K562 (cell line): ENCODE measurements at regions not wholly inside any gene's neighbourhood (a gene's known extent, or its start where the extent isn't known, plus 50 kb on each side); places are given as distances from the start of the nearest gene placed in this dataset.

Experiments used
- CBX1 ChIP-seq: sonication (generic); IDR thresholded peaks from 2 replicates; pipeline ENCODE4 v1.6.1; 2016; ENCODE audit warnings: antibody characterized with exemption, low read depth, mild to moderate bottlenecking
- CBX2 ChIP-seq: fragments of 200-600 bp; sonication (generic); IDR thresholded peaks from one replicate; pipeline ENCODE4 v1.6.1; 2012; ENCODE audit warnings: mild to moderate bottlenecking, low read length, inconsistent platforms; ENCODE audit not compliant: insufficient read depth, poor library complexity, severe bottlenecking
- CHD7 ChIP-seq: fragments of 200-600 bp; sonication (generic); IDR thresholded peaks from one replicate; pipeline ENCODE4 v1.6.1; 2012; ENCODE audit warnings: mild to moderate bottlenecking, low read depth, low read length, inconsistent platforms
- GABPB1 ChIP-seq: sonication (generic); formaldehyde crosslinking; IDR thresholded peaks from 2 replicates; pipeline ENCODE4 v1.8.0; 2022; ENCODE audit warnings: mild to moderate bottlenecking, missing genetic modification reagents
- GTF2E2 ChIP-seq: fragments of 200-800 bp; sonication (Bioruptor generic); IDR thresholded peaks from 2 replicates; pipeline ENCODE4 v1.6.1; 2016; ENCODE audit warnings: missing genetic modification characterization, missing compliant biosample characterization
- ILF3 ChIP-seq: fragments of 450-650 bp; IDR thresholded peaks from 2 replicates; pipeline ENCODE4 v1.6.1; 2018; ENCODE audit warnings: antibody characterized with exemption, mild to moderate bottlenecking, moderate library complexity, borderline replicate concordance
- MECOM ChIP-seq: fragments of 250-450 bp; sonication (Bioruptor Pico); IDR thresholded peaks from 2 replicates; pipeline ENCODE4 v1.8.0; 2022; ENCODE audit warnings: inconsistent platforms
- NFIC ChIP-seq: fragments of 450-650 bp; IDR thresholded peaks from 2 replicates; pipeline ENCODE4 v1.6.1; 2017; ENCODE audit warnings: mild to moderate bottlenecking, inconsistent platforms
- PHTF2 ChIP-seq: fragments of 250-450 bp; sonication (Bioruptor Pico); IDR thresholded peaks from 2 replicates; pipeline ENCODE4 v1.5.0; 2021; ENCODE audit warnings: mild to moderate bottlenecking
- TFE3 ChIP-seq: fragments of 450-650 bp; formaldehyde crosslinking; IDR thresholded peaks from 2 replicates; pipeline ENCODE4 v1.4.0; 2020; ENCODE audit warnings: mild to moderate bottlenecking, mixed read lengths
- YY1 ChIP-seq, 3 experiments: IDR thresholded peaks; 2 replicates each; pipeline ENCODE4 v1.6.1; 2011; ENCODE audit warnings: low read length in 2 of 3, mild to moderate bottlenecking in 2 of 3, moderate library complexity in 2 of 3, borderline replicate concordance in 1 of 3, control low read depth in 1 of 3, low read depth in 1 of 3; ENCODE audit not compliant: insufficient read depth in 3 of 3, insufficient replicate concordance in 2 of 3, control insufficient read depth in 1 of 3, insufficient read length in 1 of 3; ENCODE audit errors: extremely low read depth in 1 of 3
- ZNF398 ChIP-seq: fragments of 250-450 bp; sonication (Bioruptor Pico); IDR thresholded peaks from 2 replicates; pipeline ENCODE4 v1.8.0; 2021; ENCODE audit warnings: moderate library complexity, mild to moderate bottlenecking, inconsistent platforms

- TF ChIP-seq CBX1 (no peak), YY1 (IDR thresholded peaks at IDR 0.05; ENCODE audit: borderline replicate concordance in 1 of 3, control insufficient read depth in 1 of 3, extremely low read depth in 1 of 3, insufficient read depth in 3 of 3, insufficient read length in 1 of 3, insufficient replicate concordance in 2 of 3, low read depth in 1 of 3, low read length in 2 of 3) (no peak), TFE3 (no peak), MECOM (CRISPR knock-in tag) (peak; percentile 63; the same call in 1 of the 2 replicates), GABPB1 (CRISPR knock-in tag) (no peak), CHD7 (no peak), ZNF398 (CRISPR knock-in tag) (no peak), GTF2E2 (tag) (no peak; the same call in 1 of the 2 replicates), ILF3 (peak; percentile 76; the same call in 1 of the 2 replicates), CBX2 (no peak), NFIC (peak; percentile 80), PHTF2 (CRISPR knock-in tag) (peak; percentile 11)
These were observed 85.5 kb downstream of the TRIM27 start (continued) for GRCh38 chr6:28838289-28838633.
